Calu3 (cell line): ENCODE measurements at regions not wholly inside any gene's neighbourhood (a gene's known extent, or its start where the extent isn't known, plus 50 kb on each side); places are given as distances from the start of the nearest gene placed in this dataset.

Source experiments
- BruUV-seq: library from RNA; stranded (reverse); fragments of 400-500 nt; replicated peaks from 2 replicates; lab custom pipeline; 2021; lab: Mats Ljungman, UMichigan
- CTCF ChIA-PET: fragments of 300-600 bp; sonication (Branson Sonifier 250); formaldehyde crosslinking; loops from one replicate; lab custom pipeline; 2022; ENCODE audit warnings: antibody characterized with exemption; lab: Charles Lee
- DNase-seq: peaks from one replicate; pipeline ENCODE4 v3.0.0; 2022
- H3K27ac Mint-ChIP-seq: one replicate; pipeline ENCODE4 v1.8.0; 2022; ENCODE audit warnings: mixed read lengths; ENCODE audit not compliant: unreplicated experiment
- H3K27me3 Mint-ChIP-seq: one replicate; pipeline ENCODE4 v1.8.0; 2022; ENCODE audit warnings: mixed read lengths; ENCODE audit not compliant: unreplicated experiment
- H3K36me3 Mint-ChIP-seq: one replicate; pipeline ENCODE4 v1.8.0; 2022; ENCODE audit warnings: mild to moderate bottlenecking, moderate library complexity, mixed read lengths; ENCODE audit not compliant: insufficient read depth, unreplicated experiment
- H3K4me1 Mint-ChIP-seq: one replicate; pipeline ENCODE4 v1.8.0; 2022; ENCODE audit warnings: mild to moderate bottlenecking, low read depth, mixed read lengths; ENCODE audit not compliant: unreplicated experiment
- H3K4me3 Mint-ChIP-seq: one replicate; pipeline ENCODE4 v1.8.0; 2022; ENCODE audit warnings: mild to moderate bottlenecking, low read depth, moderate library complexity, mixed read lengths; ENCODE audit not compliant: unreplicated experiment
- H3K9me3 Mint-ChIP-seq: one replicate; pipeline ENCODE4 v1.8.0; 2022; ENCODE audit warnings: low read depth, mixed read lengths; ENCODE audit not compliant: unreplicated experiment
- intact Hi-C: fragments of 100-400 bp; cut with micrococcal nuclease; formaldehyde crosslinking; loops from one replicate; pipeline ENCODE4 v1.10.0; 2022; ENCODE audit not compliant: unreplicated experiment
- TF ChIP-seq, protein P1 (sequence below): fragments of 200-600 bp; IDR thresholded peaks from one replicate; pipeline ENCODE4 v1.8.0; 2022; ENCODE audit warnings: antibody characterized with exemption; ENCODE audit not compliant: unreplicated experiment

DNA sequence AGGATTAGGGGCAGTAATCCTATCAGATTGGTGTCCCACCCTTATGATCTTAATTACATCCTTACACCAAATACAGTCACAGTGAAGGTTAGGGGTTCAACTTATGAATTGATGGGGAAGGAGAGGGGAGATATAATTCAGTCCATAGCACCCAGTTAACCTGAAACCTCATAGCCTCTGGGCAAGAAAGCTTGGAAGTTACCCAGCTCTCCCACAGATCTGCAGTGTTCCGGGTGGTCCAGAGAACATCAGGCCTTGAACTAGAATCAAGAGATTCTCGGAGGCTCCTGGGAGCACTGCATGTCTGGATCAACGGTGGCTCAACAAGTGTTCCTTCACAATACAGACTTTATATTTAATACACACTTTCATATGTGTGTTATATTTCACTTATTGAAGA is 392.6 kb upstream of the MARCKS start:
- no peaks in the 10 kb centered on the region for H3K9me3 Mint-ChIP-seq
- intact Hi-C loops, result no loop called here
- H3K27ac Mint-ChIP-seq, result peak overlapping the region; percentile 74
- H3K36me3 Mint-ChIP-seq, result peaks cover 6% of the 10 kb centered on the region
- DNase-seq, result no peak
- peak overlapping the region; percentile 6 for H3K4me3 Mint-ChIP-seq
- CTCF ChIA-PET, result interaction anchor here (0.6 kb wide), 2 partner anchors 39 to 124 kb away, joined by 3 read pairs; no protein-coding TSS in a partner anchor
- H3K4me1 Mint-ChIP-seq, result peaks cover 23% of the 10 kb centered on the region
- no TSS peak for BruUV-seq
- no peaks in the 10 kb centered on the region for H3K27me3 Mint-ChIP-seq
- TF ChIP-seq, protein P1, sequence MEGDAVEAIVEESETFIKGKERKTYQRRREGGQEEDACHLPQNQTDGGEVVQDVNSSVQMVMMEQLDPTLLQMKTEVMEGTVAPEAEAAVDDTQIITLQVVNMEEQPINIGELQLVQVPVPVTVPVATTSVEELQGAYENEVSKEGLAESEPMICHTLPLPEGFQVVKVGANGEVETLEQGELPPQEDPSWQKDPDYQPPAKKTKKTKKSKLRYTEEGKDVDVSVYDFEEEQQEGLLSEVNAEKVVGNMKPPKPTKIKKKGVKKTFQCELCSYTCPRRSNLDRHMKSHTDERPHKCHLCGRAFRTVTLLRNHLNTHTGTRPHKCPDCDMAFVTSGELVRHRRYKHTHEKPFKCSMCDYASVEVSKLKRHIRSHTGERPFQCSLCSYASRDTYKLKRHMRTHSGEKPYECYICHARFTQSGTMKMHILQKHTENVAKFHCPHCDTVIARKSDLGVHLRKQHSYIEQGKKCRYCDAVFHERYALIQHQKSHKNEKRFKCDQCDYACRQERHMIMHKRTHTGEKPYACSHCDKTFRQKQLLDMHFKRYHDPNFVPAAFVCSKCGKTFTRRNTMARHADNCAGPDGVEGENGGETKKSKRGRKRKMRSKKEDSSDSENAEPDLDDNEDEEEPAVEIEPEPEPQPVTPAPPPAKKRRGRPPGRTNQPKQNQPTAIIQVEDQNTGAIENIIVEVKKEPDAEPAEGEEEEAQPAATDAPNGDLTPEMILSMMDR, result no peak

DNA sequence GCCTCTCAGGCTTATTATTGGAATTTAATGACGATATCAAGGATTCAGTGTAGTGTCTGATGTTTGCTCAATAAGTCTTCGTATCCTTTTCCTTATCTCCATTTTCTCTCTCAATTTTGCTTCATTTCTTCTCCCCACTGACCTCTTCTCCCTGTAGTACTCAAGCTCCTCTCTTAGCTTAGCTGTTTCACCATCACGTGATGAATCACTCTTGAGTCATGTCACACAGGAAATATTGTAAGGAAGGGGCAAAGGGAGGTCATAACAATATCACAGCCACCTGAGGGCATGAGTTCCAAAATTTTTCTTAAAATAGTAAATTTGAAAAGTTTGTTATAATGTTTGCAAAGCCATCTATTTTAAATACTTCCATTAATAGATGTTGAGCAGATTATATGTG is 392.2 kb upstream of the MARCKS start:
- CTCF ChIA-PET, result interaction anchor here (0.6 kb wide), 1 partner anchor 125 kb away, joined by 3 read pairs; no protein-coding TSS in a partner anchor
- Mint-ChIP-seq H3K27me3 (no peaks in the 10 kb centered on the region), H3K36me3 (peaks cover 6% of the 10 kb centered on the region), H3K9me3 (no peaks in the 10 kb centered on the region), H3K27ac (peak overlapping the region; percentile 74), H3K4me1 (peaks cover 23% of the 10 kb centered on the region), H3K4me3 (peak overlapping the region; percentile 6)
- BruUV-seq, result no TSS peak
- intact Hi-C loops, result no loop called here
- DNase-seq, result peak; percentile 9
- TF ChIP-seq, protein P1, result no peak

DNA sequence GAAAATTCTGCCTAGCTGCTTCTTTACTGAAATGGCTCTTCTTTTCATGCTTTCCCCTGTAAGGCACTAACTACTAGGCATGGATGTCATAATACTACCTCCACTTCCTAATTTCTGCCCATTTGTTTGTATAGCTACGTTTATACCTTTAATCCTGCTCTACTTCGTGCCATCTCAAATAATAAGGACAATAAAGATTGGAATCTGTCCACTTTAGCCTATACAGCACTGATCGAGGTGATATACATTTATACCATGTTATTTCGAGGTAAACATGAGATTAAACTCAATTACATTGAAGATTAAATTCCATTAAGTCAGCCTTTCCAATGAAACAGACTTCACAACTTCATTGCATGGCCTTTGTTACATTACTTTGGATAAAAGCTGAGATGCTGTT is 390.6 kb upstream of the MARCKS start:
- H3K4me1 Mint-ChIP-seq, result peaks cover 23% of the 10 kb centered on the region
- H3K36me3 Mint-ChIP-seq, result peaks cover 6% of the 10 kb centered on the region
- intact Hi-C loops, result no loop called here
- H3K9me3 Mint-ChIP-seq, result no peaks in the 10 kb centered on the region
- BruUV-seq, result no TSS peak
- no peak overlapping the region for H3K27ac Mint-ChIP-seq
- CTCF ChIA-PET, result interaction anchor here (0.8 kb wide), 1 partner anchor 392 kb away, joined by 3 read pairs; no protein-coding TSS in a partner anchor
- TF ChIP-seq, protein P1, result no peak
- no peaks in the 10 kb centered on the region for H3K27me3 Mint-ChIP-seq
- H3K4me3 Mint-ChIP-seq, result no peak overlapping the region
- no peak for DNase-seq

DNA sequence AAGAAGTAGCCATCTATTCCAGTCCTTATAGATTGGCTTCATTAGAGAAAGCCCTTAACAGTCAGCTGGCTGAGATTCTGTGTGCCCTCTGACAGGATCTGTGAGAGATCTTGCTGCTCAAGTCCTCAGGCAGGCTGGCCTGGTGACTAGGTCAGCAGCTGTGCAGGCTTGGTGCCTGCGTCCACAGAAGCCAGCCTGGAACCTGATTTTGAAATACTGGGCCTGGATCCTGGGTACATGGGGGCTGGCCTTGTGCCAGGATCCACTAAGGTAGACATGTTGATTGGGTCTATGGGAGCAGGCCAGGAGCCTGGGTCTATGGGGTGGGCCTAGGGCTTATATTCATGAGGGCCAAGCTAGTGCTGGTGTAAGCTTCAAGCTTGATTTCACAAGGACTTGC is 381.8 kb upstream of the MARCKS start:
- H3K27ac Mint-ChIP-seq, result no peak overlapping the region
- H3K27me3 Mint-ChIP-seq, result no peaks in the 10 kb centered on the region
- TF ChIP-seq, protein P1, result no peak
- BruUV-seq, result no TSS peak
- CTCF ChIA-PET, result no interaction called here
- intact Hi-C loops, result no loop called here
- no peaks in the 10 kb centered on the region for H3K36me3 Mint-ChIP-seq
- no peak for DNase-seq
- no peaks in the 10 kb centered on the region for H3K4me1 Mint-ChIP-seq
- no peak overlapping the region for H3K4me3 Mint-ChIP-seq
- no peaks in the 10 kb centered on the region for H3K9me3 Mint-ChIP-seq
